ENCODE measurements at regions not wholly inside any gene's neighbourhood (a gene's known extent, or its start where the extent isn't known, plus 50 kb on each side); places are given as distances from the start of the nearest gene placed in this dataset.

GRCh38 chr5:38104497-38105230, 153.7 kb upstream of the EGFLAM start:
- TF ChIP-seq, protein P1, sequence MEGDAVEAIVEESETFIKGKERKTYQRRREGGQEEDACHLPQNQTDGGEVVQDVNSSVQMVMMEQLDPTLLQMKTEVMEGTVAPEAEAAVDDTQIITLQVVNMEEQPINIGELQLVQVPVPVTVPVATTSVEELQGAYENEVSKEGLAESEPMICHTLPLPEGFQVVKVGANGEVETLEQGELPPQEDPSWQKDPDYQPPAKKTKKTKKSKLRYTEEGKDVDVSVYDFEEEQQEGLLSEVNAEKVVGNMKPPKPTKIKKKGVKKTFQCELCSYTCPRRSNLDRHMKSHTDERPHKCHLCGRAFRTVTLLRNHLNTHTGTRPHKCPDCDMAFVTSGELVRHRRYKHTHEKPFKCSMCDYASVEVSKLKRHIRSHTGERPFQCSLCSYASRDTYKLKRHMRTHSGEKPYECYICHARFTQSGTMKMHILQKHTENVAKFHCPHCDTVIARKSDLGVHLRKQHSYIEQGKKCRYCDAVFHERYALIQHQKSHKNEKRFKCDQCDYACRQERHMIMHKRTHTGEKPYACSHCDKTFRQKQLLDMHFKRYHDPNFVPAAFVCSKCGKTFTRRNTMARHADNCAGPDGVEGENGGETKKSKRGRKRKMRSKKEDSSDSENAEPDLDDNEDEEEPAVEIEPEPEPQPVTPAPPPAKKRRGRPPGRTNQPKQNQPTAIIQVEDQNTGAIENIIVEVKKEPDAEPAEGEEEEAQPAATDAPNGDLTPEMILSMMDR (IDR thresholded peaks at IDR 0.05): no peak
- TF ChIP-seq ZFX (IDR thresholded peaks at IDR 0.05; ENCODE audit: borderline replicate concordance): no peak

Data from 22Rv1 (cell line).